HCT116 (cell line): ENCODE measurements at regions not wholly inside any gene's neighbourhood (a gene's known extent, or its start where the extent isn't known, plus 50 kb on each side); places are given as distances from the start of the nearest gene placed in this dataset.

Experiments used
- CEBPB ChIP-seq: IDR thresholded peaks from 2 replicates; pipeline ENCODE4 v1.6.1; 2012; ENCODE audit warnings: low read depth
- CTCF ChIP-seq, 3 experiments: fragments of 200-600 bp in 1 of 3; sonication (generic) in 1 of 3; IDR thresholded peaks in 2 of 3; conservative IDR thresholded peaks in 1 of 3; 2 replicates each; pipeline ENCODE4 v1.5.1; 2012 to 2017; ENCODE audit warnings: low read depth in 2 of 3, low read length in 2 of 3, antibody characterized with exemption in 1 of 3, borderline replicate concordance in 1 of 3, control low read depth in 1 of 3, mild to moderate bottlenecking in 1 of 3, mixed read lengths in 1 of 3, mixed run types in 1 of 3, moderate library complexity in 1 of 3; ENCODE audit not compliant: insufficient read depth in 1 of 3
- EGR1 ChIP-seq: IDR thresholded peaks from 2 replicates; pipeline ENCODE4 v1.6.1; 2012; ENCODE audit warnings: low read depth
- JUND ChIP-seq: IDR thresholded peaks from 2 replicates; pipeline ENCODE4 v1.6.1; 2012
- MAX ChIP-seq: IDR thresholded peaks from 2 replicates; pipeline ENCODE4 v1.6.1; 2012
- POLR2A ChIP-seq: IDR thresholded peaks from 2 replicates; pipeline ENCODE4 v1.7.0; 2011; ENCODE audit warnings: borderline replicate concordance; ENCODE audit not compliant: insufficient read depth, insufficient read length; ENCODE audit errors: extremely low read depth
- POLR2AphosphoS5 ChIP-seq: IDR thresholded peaks from 2 replicates; pipeline ENCODE4 v1.6.1; 2011; ENCODE audit warnings: mild to moderate bottlenecking, low read depth, low read length, moderate library complexity
- YY1 ChIP-seq: IDR thresholded peaks from 2 replicates; pipeline ENCODE4 v1.6.1; 2011; ENCODE audit warnings: low read length, low read depth, moderate library complexity, mild to moderate bottlenecking; ENCODE audit not compliant: insufficient replicate concordance; ENCODE audit errors: extremely low read depth
- TF ChIP-seq, protein P1 (sequence below): IDR thresholded peaks from 2 replicates; pipeline ENCODE4 v1.6.1; 2012; ENCODE audit warnings: low read depth
- TF ChIP-seq, protein P2 (sequence below): IDR thresholded peaks from 2 replicates; pipeline ENCODE4 v1.6.1; 2012

DNA sequence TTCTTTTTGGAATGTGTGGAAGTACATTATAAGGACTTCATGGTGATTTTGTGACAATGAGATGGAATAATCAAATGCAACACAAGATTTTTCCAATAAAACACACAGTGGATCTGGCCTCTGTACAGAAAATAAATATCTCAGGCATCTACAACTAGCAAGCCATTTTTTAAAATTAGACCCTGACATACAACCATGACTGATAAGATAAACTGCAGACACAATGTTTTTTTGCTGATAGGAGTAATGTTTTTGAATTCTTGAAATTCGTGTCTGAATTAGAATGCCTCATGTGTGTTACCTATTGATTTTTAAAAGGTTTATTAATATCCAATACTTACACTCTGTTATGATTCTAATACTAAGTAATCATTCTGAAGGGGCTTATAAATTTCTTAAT is 328.1 kb downstream of the HGF start:
- TF ChIP-seq CTCF (IDR thresholded peaks at IDR 0.05 in 2 of 3, conservative IDR thresholded peaks at IDR 0.05 in 1 of 3; ENCODE audit: borderline replicate concordance in 1 of 3, insufficient read depth in 1 of 3, low read depth in 2 of 3, low read length in 2 of 3): no peak
- TF ChIP-seq POLR2AphosphoS5: no peak
- no peak for TF ChIP-seq MAX
- TF ChIP-seq POLR2A: no peak
- TF ChIP-seq YY1: no peak
- TF ChIP-seq, protein P1, sequence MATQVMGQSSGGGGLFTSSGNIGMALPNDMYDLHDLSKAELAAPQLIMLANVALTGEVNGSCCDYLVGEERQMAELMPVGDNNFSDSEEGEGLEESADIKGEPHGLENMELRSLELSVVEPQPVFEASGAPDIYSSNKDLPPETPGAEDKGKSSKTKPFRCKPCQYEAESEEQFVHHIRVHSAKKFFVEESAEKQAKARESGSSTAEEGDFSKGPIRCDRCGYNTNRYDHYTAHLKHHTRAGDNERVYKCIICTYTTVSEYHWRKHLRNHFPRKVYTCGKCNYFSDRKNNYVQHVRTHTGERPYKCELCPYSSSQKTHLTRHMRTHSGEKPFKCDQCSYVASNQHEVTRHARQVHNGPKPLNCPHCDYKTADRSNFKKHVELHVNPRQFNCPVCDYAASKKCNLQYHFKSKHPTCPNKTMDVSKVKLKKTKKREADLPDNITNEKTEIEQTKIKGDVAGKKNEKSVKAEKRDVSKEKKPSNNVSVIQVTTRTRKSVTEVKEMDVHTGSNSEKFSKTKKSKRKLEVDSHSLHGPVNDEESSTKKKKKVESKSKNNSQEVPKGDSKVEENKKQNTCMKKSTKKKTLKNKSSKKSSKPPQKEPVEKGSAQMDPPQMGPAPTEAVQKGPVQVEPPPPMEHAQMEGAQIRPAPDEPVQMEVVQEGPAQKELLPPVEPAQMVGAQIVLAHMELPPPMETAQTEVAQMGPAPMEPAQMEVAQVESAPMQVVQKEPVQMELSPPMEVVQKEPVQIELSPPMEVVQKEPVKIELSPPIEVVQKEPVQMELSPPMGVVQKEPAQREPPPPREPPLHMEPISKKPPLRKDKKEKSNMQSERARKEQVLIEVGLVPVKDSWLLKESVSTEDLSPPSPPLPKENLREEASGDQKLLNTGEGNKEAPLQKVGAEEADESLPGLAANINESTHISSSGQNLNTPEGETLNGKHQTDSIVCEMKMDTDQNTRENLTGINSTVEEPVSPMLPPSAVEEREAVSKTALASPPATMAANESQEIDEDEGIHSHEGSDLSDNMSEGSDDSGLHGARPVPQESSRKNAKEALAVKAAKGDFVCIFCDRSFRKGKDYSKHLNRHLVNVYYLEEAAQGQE: no peak
- TF ChIP-seq EGR1: no peak
- TF ChIP-seq, protein P2, sequence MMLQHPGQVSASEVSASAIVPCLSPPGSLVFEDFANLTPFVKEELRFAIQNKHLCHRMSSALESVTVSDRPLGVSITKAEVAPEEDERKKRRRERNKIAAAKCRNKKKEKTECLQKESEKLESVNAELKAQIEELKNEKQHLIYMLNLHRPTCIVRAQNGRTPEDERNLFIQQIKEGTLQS: no peak
- no peak for TF ChIP-seq CEBPB
- no peak for TF ChIP-seq JUND
